ENCODE measurements at regions not wholly inside any gene's neighbourhood (a gene's known extent, or its start where the extent isn't known, plus 50 kb on each side); places are given as distances from the start of the nearest gene placed in this dataset.

DNA sequence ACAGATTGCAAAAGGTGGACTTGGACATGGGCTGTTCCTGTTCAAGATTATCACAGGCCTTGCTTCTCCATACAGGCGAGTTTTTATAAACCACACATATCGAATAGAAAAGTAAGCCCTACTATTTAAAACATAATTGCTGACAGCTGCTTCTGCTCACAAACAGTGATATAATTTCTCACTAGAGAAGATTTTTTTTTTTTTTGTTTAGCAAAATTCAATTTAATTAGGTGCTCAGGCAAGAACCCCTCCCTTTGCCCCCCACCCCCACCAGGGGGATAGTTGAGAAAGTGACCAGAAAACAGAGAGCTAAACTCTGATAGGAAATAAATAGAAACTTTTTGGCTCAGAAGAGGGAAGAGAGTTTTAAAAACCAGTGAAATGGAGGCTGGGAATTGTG, 132.8 kb upstream of the CRY1 start:
- no peak for DNase-seq

GRCh38 chr12:107228076-107228475, 134.7 kb upstream of the CRY1 start:
- DNase-seq: no peak

- no peak for DNase-seq
Measured at GRCh38 chr12:107229827-107230226, 136.5 kb upstream of the CRY1 start.

GRCh38 chr12:107231303-107231702, 138.0 kb upstream of the CRY1 start:
- no peak for DNase-seq

- no peak for DNase-seq
Measured at GRCh38 chr12:107233551-107233950, 140.2 kb upstream of the CRY1 start.

DNA sequence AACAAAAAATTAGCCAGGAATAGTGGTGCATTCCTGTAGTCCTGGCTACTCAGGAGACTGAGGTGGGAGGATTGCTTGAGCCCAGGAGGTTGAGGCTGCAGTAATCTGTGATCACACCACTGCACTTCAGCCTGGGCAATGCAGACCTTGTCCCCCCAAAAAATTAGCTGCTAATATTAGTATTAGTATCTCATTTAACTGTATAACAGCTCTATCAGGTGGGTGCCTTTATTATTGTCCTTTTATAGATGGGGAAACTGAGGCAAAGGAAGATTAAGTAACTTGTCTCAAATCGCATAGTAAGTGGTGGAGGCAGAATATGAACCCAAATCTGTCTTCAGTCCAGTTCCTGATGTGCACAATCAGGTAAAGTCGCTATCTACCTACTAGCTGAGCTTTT, 142.3 kb upstream of the CRY1 start:
- no peak for DNase-seq

DNA sequence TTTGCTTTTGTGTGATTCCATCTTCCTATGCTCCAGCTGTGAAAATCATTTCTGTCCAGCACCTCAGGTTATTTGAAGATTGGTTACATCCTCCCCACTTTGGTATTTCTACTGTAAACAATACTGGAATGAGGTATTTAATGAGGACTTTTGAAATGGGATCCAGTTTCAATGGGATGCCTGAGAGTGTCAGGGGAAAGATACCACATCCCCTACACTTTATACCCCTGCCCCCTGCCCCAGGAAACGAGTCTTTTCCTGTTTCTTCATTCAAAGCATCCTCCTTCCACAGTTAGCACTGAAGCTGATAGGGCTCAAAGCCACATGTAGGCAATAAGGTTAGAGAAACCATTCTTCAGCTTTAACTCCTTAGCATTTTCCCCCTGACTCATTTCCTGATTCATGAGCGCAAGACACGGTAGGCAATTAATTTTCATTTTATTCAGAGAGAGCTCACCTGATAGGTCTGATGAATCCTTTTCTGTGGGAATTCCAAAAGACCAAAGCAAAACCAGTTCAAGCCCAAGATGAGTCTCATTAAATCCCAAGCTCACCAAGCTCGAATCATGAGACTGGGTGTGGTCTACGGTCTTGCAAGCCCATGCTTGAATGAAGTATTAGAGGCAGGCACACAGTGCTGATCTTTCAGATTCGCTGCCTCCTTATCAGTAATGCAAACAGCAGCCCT, 143.6 kb upstream of the CRY1 start:
- no peak for DNase-seq

- no peak for DNase-seq
Measured at GRCh38 chr12:107238296-107238695, 144.9 kb upstream of the CRY1 start.

GRCh38 chr12:107241411-107241810, 148.1 kb upstream of the CRY1 start:
- DNase-seq: no peak

- DNase-seq: no peak
Measured at GRCh38 chr12:107242189-107242588, 148.8 kb upstream of the CRY1 start.

DNA sequence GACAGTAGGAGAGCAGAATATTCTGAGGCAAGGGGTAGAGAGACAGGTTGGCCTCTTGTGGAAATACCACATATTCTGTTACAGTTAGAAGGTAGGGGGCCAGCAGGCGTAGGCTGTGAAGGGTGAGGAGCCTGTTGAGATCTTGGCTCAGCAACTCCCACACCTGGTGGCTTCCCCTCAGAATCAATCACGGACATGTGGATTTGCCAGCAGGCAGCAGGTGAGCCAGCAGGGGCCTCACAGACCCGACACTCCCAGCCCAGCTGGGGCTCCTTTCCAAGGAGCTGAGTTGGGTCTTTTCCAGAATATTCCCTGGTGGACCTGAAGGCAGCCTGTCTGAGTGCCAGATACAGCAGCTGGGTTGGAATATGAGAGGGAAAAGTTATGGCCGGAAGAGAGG, 150.0 kb upstream of the CRY1 start:
- DNase-seq: no peak

- no peak for DNase-seq
Measured at GRCh38 chr12:107244584-107244983, 151.2 kb upstream of the CRY1 start.

DNA sequence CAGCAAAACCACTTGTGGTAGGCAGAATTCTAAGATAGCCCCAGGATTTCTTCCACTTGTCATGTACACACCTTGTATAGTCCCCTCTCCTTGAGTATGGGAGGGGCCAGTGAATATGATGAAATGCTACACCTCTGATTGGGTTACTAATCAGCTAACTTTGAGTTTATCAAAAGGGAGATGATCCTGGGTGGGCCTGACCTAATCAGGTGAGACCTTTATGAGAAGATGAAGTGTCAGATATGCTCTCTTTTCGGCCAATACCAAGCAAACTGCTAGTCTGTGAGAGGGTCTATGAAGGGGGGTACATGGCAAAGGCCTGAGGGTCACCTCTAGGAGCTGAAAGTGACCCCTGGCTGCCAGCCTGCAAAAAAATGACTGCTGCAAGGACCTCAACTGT, 154.3 kb upstream of the CRY1 start:
- DNase-seq: no peak

DNA sequence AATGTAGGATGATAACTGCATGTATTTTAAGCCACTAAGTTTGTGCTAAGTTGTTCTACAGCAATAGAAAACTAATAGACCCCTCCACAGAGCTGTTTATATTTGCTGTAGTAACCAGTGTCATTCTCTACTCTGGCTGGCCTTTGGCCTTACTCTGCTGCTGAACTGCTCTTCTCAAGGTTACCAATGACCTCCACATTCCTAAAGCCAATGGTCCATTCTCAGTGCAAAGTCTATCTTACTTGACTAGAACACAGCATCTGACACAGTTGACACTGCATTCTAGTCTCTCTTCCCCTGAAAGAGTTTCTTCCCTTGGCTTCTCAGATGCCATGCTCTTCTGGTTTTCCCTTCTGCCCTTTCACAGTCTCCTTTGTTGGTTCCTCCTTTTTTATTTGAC, 154.8 kb upstream of the CRY1 start:
- DNase-seq: no peak

- no peak for DNase-seq
Measured at GRCh38 chr12:107251288-107251687, 157.9 kb upstream of the CRY1 start.

DNA sequence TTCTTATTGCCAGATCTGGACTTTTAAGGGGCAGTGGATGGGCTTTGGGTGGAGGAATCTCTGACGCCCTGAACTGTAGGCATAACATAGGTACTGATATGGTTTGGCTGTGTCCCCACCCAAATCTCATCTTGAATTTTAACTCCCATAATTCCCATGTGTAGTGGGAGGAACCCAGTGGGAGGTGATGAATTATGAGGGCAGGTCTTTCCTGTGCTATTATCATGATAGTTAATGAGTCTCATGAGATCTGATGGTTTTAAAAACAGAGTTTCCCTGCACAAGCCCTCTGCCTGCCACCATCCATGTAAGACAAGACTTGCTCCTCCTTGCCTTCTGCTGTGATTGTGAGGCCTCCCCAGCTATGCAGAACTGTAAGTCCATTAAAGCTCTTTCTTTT, 160.0 kb upstream of the CRY1 start:
- no peak for DNase-seq

DNA sequence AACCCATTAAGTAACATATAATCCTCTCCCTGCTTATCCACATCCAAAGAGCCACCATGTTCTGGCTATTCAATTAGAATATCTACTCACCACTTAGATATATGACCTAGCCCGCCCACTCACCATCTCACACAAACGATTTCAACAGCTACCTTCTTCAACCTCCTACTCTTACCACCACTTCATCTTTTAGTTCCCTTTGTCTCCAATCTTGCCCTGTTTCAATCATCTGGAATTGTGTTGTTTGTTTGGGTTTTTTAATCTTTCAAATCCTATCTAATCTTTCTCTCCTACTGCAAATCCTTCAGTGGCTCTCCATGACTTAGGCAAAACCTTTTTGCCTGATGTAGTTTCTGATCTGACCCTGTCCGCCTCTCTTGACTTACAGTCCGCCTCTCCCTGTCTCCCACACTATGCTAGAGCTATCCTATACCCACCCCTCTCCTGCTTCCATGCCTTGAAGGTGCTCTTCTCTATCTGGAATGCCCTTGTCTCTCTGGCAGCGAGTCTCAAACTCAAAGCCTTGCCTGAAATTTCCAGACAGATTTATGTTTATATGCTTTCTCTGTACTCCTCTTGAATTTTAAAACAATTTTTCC, 161.0 kb upstream of the CRY1 start:
- DNase-seq: no peak

GRCh38 chr12:107258780-107259179, 165.4 kb upstream of the CRY1 start:
- DNase-seq: no peak

DNA sequence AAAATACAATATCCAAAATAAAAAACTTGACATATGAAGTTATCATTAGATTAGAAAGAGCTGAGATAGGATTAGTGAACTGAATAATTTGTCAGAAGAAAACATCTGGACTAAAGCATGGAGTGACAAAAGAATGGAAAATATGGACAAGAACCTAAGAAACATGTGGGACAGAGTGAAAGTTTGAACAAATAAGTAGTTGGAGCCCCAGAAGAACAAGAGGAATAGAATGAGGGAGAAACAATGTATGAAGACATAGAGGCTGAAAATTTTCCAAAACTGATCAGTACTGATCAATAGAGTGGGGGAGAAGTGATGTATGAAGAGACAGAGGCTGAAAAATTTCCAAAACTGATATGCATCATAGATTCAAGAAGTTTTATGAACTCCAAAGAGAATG, 170.6 kb upstream of the CRY1 start:
- DNase-seq: no peak

DNA sequence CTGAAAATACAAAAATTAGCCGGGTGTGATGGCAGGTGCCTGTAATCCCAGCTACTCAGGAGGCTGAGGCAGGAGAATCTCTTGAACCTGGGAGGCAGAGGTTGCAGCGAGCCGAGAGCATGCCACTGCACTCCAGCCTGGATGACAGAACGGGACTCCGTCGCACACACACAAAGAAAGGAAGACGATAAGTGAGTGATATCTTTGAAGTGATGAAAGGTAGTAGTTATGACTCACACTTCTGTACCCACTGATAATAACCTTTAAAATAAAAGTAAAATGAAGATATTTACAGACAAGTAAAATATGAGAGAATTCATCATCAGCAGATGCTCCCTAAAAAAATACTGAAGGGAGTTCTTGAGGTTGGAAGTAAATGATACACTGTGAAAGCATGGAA, 171.3 kb upstream of the CRY1 start:
- DNase-seq: no peak

- DNase-seq: no peak
Measured at GRCh38 chr12:107267604-107268003, 174.3 kb upstream of the CRY1 start.

DNA sequence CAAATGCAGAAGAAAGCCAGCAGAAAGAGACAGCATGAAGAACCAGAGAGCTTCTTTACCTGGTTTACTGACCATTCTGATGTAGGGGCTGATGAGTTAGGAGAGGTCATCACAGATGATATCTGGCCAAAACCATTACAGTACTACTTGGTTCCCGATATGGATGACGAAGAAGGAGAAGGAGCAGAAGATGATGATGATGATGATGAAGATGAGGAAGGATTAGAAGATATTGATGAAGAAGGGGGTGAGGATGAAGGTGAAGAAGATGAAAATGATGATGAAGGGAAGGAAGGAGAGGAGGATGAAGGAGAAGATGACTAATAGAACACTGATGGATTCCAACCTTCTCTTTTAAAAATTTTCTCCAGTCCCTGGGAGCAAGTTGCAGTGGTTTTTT, 178.2 kb upstream of the CRY1 start:
- DNase-seq: no peak

- no peak for DNase-seq
Measured at GRCh38 chr12:107275530-107275929, 182.2 kb upstream of the CRY1 start.

- no peak for DNase-seq
Measured at GRCh38 chr12:107277855-107278254, 184.5 kb upstream of the CRY1 start.

DNA sequence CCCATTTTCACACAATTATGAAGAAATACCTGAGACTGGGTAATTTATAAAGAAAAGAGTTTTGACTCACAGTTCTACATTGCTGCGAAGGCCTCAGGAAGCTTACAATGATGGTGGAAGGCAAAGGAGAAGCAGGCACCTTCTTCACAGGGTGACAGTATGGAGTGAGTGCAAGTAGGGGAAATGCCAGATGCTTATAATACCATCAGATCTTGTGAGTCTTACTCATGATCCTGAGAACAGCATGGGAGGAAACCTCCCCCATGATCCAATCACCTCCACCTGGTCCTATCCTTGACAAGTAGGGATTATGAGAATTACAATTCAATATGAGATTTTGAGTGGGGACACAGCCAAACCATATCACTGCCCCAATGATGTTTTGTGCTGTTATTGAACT, 189.3 kb upstream of the CRY1 start:
- DNase-seq: no peak
